Kidney epithelial cell (primary cell): ENCODE measurements at regions not wholly inside any gene's neighbourhood (a gene's known extent, or its start where the extent isn't known, plus 50 kb on each side); places are given as distances from the start of the nearest gene placed in this dataset.
A peak's percentile ranks its signal among the peaks of the same experiment; 100 is the strongest.

Experiments
- DNase-seq: peaks from one replicate; pipeline ENCODE4 v3.0.0-alpha.2; 2010; ENCODE audit warnings: low read depth
- H3K27me3 ChIP-seq: 2 replicates; pipeline ENCODE4 v1.6.0; 2011; ENCODE audit warnings: low read length; ENCODE audit not compliant: control insufficient read depth, insufficient read depth
- H3K36me3 ChIP-seq: 2 replicates; pipeline ENCODE4 v1.5.1; 2011; ENCODE audit warnings: low read length; ENCODE audit not compliant: control insufficient read depth, insufficient read depth
- H3K4me3 ChIP-seq: 2 replicates; pipeline ENCODE4 v1.5.1; 2011; ENCODE audit warnings: low read depth, mild to moderate bottlenecking, control low read depth, low read length
- TF ChIP-seq, protein P1 (sequence below): IDR thresholded peaks from 2 replicates; pipeline ENCODE4 v1.5.1; 2011; ENCODE audit warnings: mild to moderate bottlenecking, moderate library complexity, low read length, control low read depth, inconsistent platforms; ENCODE audit not compliant: insufficient read depth, poor library complexity, severe bottlenecking

DNA sequence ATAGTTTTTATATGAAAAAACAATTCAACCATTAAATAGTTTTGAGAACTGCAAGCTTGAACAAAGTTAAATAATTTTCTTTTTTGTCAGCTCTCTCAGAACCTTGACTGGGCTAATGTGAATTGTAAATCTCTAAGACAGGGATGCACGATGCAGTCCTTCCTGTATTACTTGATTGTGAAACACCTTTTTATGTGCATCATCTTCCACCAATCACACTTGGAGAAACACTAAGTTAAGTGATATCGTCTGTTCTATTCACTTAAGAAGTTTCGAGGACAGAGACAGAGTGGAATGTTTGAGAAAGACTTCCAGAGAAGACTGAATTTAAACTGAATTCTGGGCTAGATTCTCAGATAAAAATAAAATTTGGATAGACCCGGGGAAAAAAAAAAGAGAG lies 238.2 kb downstream of the MREG start:
- Histone ChIP-seq H3K27me3 (no peaks in the 10 kb centered on the region), H3K4me3 (no peak overlapping the region), H3K36me3 (no peaks in the 10 kb centered on the region)
- DNase-seq, result no peak
- TF ChIP-seq, protein P1, sequence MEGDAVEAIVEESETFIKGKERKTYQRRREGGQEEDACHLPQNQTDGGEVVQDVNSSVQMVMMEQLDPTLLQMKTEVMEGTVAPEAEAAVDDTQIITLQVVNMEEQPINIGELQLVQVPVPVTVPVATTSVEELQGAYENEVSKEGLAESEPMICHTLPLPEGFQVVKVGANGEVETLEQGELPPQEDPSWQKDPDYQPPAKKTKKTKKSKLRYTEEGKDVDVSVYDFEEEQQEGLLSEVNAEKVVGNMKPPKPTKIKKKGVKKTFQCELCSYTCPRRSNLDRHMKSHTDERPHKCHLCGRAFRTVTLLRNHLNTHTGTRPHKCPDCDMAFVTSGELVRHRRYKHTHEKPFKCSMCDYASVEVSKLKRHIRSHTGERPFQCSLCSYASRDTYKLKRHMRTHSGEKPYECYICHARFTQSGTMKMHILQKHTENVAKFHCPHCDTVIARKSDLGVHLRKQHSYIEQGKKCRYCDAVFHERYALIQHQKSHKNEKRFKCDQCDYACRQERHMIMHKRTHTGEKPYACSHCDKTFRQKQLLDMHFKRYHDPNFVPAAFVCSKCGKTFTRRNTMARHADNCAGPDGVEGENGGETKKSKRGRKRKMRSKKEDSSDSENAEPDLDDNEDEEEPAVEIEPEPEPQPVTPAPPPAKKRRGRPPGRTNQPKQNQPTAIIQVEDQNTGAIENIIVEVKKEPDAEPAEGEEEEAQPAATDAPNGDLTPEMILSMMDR, result no peak

DNA sequence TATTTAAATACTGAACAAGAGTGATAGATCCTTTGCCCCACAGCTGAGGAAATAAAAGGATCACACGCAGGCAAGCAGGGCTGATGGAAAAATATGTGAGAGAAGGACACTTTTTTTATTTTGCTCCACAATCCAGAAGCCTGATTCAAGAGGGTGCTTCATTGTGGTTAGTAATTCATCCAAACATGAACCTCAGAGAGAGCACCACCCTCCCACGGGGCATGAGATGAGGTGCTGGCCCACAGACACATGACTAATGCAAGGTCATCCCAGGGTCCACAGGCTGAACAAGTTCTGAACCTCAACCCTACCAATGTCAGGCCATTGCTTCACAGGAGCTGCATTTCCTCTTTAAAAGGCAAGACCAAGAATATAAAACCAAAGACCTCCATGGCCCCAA lies 239.6 kb downstream of the MREG start:
- peak; percentile 80 for DNase-seq
- H3K36me3 ChIP-seq, result no peaks in the 10 kb centered on the region
- no peak overlapping the region for H3K4me3 ChIP-seq
- no peaks in the 10 kb centered on the region for H3K27me3 ChIP-seq
- TF ChIP-seq, protein P1, result no peak

GRCh38 chr2:215772634-215773563 lies 240.5 kb downstream of the MREG start:
- TF ChIP-seq, protein P1, result no peak
- H3K27me3 ChIP-seq, result no peaks in the 10 kb centered on the region
- no peak overlapping the region for H3K4me3 ChIP-seq
- no peaks in the 10 kb centered on the region for H3K36me3 ChIP-seq
- DNase-seq, result no peak

DNA sequence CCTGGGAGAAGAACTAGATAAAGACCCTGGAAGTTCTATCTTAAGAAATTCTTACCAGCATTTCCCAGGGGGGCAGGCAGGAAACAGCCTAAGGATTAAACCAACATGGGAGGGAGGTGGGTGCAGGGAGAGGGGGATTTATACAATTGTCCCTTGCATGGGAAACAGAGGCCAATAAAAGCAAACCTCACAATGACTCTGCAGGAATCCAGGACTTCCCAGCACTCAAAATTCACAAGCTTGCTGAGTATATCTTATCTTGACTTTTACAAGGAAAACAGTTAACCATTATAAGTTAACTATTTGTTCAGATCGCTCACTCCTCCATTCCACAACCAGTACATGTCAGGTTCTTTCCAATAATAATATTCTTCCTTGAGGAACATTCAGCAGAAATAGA lies 241.3 kb downstream of the MREG start:
- TF ChIP-seq, protein P1, result no peak
- Histone ChIP-seq H3K36me3 (no peaks in the 10 kb centered on the region), H3K4me3 (no peak overlapping the region), H3K27me3 (no peaks in the 10 kb centered on the region)
- DNase-seq, result no peak

DNA sequence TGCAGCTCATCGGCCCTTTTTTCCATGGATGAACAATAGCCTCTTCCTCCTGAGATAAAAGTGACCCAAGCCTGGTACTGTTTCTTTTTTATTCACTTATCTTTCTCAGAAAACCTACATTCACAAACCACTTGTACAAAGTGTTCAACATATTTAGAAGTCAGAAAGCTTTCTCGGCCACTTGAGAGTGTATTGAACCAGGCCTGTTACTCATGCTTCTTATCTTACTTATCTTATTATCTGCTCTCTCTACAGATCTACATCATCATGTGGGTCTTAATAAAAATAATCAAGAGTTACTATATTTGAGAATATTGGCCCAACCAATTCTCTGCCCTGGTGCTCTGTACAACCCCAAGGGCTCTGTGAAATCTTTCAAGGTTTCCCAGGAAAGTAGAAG lies 242.1 kb downstream of the MREG start:
- no peak for DNase-seq
- H3K27me3 ChIP-seq, result no peaks in the 10 kb centered on the region
- TF ChIP-seq, protein P1, result no peak
- H3K4me3 ChIP-seq, result no peak overlapping the region
- H3K36me3 ChIP-seq, result no peaks in the 10 kb centered on the region

DNA sequence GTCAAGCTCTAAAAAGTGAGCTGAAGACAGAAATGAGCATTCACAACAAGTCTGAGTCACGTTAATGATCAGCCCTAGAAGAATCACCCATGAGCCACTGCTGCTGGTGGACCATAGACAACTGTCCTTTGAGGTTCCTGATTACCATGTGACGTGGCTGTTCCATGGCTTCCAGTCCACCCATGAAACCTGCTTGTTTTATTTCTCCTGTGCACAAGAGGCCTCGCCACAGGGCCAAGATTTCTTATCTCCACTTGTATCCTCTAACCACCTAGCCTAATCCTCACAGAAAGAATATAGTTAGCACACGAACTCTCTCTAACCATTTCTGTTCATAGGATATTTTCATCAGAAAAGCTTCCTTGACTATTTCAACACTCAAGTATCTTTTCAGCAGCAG lies 242.7 kb downstream of the MREG start:
- H3K27me3 ChIP-seq, result no peaks in the 10 kb centered on the region
- H3K36me3 ChIP-seq, result no peaks in the 10 kb centered on the region
- DNase-seq, result no peak
- TF ChIP-seq, protein P1, result no peak
- H3K4me3 ChIP-seq, result no peak overlapping the region
